GM12875 (cell line): ENCODE measurements at regions not wholly inside any gene's neighbourhood (a gene's known extent, or its start where the extent isn't known, plus 50 kb on each side); places are given as distances from the start of the nearest gene placed in this dataset.

Source experiments
- H3K4me3 ChIP-seq: one replicate; pipeline ENCODE4 v1.5.1; 2011; ENCODE audit warnings: low read depth, low read length, control low read depth
- CTCF ChIP-seq: IDR thresholded peaks from 2 replicates; pipeline ENCODE4 v1.5.1; 2011; ENCODE audit warnings: low read depth, mild to moderate bottlenecking, control low read depth, inconsistent platforms, low read length, moderate library complexity, borderline replicate concordance; ENCODE audit not compliant: insufficient read depth

GRCh38 chr17:13222975-13223374 is 205.1 kb upstream of the ELAC2 start:
- no peak for TF ChIP-seq CTCF
- no peak overlapping the region for H3K4me3 ChIP-seq

- H3K4me3 ChIP-seq: no peak overlapping the region
- TF ChIP-seq CTCF: no peak
These were observed 195.0 kb upstream of the ELAC2 start for GRCh38 chr17:13212860-13213259.

GRCh38 chr17:13209081-13209480 is 191.3 kb upstream of the ELAC2 start:
- TF ChIP-seq CTCF: no peak
- H3K4me3 ChIP-seq: no peak overlapping the region

GRCh38 chr17:13204607-13205237 is 186.9 kb upstream of the ELAC2 start:
- H3K4me3 ChIP-seq: no peak overlapping the region
- no peak for TF ChIP-seq CTCF

GRCh38 chr17:13202835-13203234 is 185.0 kb upstream of the ELAC2 start:
- H3K4me3 ChIP-seq: no peak overlapping the region
- TF ChIP-seq CTCF: no peak

GRCh38 chr17:13200671-13201070 is 182.8 kb upstream of the ELAC2 start:
- no peak for TF ChIP-seq CTCF
- no peak overlapping the region for H3K4me3 ChIP-seq

- no peak overlapping the region for H3K4me3 ChIP-seq
- no peak for TF ChIP-seq CTCF
These were observed 181.6 kb upstream of the ELAC2 start for GRCh38 chr17:13199425-13199824.
